Breast epithelium (tissue), 4 donors: ENCODE measurements at regions not wholly inside any gene's neighbourhood (a gene's known extent, or its start where the extent isn't known, plus 50 kb on each side); places are given as distances from the start of the nearest gene placed in this dataset.

ENCODE experiments used
- DNase-seq, 2 donors: peaks; one replicate each; pipeline ENCODE4 v3.0.0-alpha.2; 2019; ENCODE audit warnings: low spot score in 2 of 2
- H3K27ac ChIP-seq, 2 donors: fragments of 200-600 bp; sonication (generic) in 1 of 2; one replicate each; pipeline ENCODE4 v1.5.1; 2016 to 2019; ENCODE audit warnings: mild to moderate bottlenecking in 1 of 2
- H3K27me3 ChIP-seq, 2 donors: fragments of 200-600 bp; sonication (generic) in 1 of 2; one replicate each; pipeline versions ENCODE4 v1.5.1 to v1.6.0; 2017 to 2019; ENCODE audit warnings: control low read depth in 1 of 2, mild to moderate bottlenecking in 1 of 2
- H3K36me3 ChIP-seq: fragments of 200-600 bp; one replicate; pipeline ENCODE4 v1.5.1; 2019
- H3K4me1 ChIP-seq, 2 donors: fragments of 200-600 bp; sonication (generic); one replicate each; pipeline ENCODE4 v1.5.1; 2016 to 2019; ENCODE audit warnings: control low read depth in 1 of 2
- H3K4me3 ChIP-seq, 3 donors: fragments of 200-600 bp; sonication (generic); 1 replicate in 2 of 3; 2 replicates in 1 of 3; pipeline ENCODE4 v1.5.1; 2016 to 2019; ENCODE audit warnings: mild to moderate bottlenecking in 3 of 3, moderate library complexity in 2 of 3
- H3K9me3 ChIP-seq, 2 donors: fragments of 200-600 bp; sonication (generic) in 1 of 2; one replicate each; pipeline ENCODE4 v1.5.1; 2016 to 2019; ENCODE audit warnings: control low read depth in 1 of 2
- POLR2A ChIP-seq: fragments of 450-650 bp; IDR thresholded peaks from one replicate; pipeline ENCODE4 v1.6.1; 2016; ENCODE audit warnings: antibody characterized with exemption, mild to moderate bottlenecking, moderate library complexity
- POLR2AphosphoS5 ChIP-seq, 3 donors: sonication (generic); formaldehyde crosslinking; IDR thresholded peaks; one replicate each; pipeline ENCODE4 v1.6.1; 2017; ENCODE audit warnings: antibody characterized with exemption in 3 of 3
- intact Hi-C: fragments of 100-400 bp; cut with DNase I; formaldehyde crosslinking; loops from one replicate; pipeline ENCODE4 v1.15.1; 2023; ENCODE audit warnings: low total_unique reads
- TF ChIP-seq, protein P1 (sequence below), 3 donors: fragments of 450-650 bp; IDR thresholded peaks; one replicate each; pipeline ENCODE4 v1.5.1; 2016 to 2017; ENCODE audit warnings: antibody characterized with exemption in 3 of 3, mild to moderate bottlenecking in 3 of 3, moderate library complexity in 3 of 3

DNA sequence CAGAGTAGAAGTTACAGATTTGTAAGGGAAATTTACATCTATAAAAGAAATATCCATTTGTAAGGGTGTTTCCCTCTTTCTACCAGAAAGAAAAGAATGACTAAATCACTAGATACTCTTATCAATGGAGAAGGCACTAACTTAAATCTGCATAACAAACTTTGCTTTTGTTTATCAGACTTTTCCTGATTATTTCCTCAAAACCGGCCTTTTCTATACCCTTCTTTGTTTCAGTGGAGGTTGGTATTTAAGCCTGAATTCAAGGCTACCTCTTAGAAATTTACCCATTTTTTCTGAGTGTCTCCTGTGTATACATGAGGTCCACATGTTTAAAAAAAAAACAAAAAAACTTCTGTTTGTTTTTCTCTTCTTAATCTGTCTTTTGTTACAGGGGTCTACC is 80.4 kb upstream of the GRPR start:
- Histone ChIP-seq H3K4me1 (no peaks in the 10 kb centered on the region), H3K27me3 (peaks cover 0 to 8% of the 10 kb centered on the region in 2 donors), H3K4me3 (no peak overlapping the region), H3K36me3 (no peaks in the 10 kb centered on the region), H3K9me3 (no peaks in the 10 kb centered on the region), H3K27ac (no peak overlapping the region)
- TF ChIP-seq, protein P1, sequence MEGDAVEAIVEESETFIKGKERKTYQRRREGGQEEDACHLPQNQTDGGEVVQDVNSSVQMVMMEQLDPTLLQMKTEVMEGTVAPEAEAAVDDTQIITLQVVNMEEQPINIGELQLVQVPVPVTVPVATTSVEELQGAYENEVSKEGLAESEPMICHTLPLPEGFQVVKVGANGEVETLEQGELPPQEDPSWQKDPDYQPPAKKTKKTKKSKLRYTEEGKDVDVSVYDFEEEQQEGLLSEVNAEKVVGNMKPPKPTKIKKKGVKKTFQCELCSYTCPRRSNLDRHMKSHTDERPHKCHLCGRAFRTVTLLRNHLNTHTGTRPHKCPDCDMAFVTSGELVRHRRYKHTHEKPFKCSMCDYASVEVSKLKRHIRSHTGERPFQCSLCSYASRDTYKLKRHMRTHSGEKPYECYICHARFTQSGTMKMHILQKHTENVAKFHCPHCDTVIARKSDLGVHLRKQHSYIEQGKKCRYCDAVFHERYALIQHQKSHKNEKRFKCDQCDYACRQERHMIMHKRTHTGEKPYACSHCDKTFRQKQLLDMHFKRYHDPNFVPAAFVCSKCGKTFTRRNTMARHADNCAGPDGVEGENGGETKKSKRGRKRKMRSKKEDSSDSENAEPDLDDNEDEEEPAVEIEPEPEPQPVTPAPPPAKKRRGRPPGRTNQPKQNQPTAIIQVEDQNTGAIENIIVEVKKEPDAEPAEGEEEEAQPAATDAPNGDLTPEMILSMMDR (IDR thresholded peaks at IDR 0.05), result no peak
- TF ChIP-seq POLR2AphosphoS5 (IDR thresholded peaks at IDR 0.05) (no peak), POLR2A (no peak)
- DNase-seq, result no peak
- intact Hi-C loops, result no loop called here

DNA sequence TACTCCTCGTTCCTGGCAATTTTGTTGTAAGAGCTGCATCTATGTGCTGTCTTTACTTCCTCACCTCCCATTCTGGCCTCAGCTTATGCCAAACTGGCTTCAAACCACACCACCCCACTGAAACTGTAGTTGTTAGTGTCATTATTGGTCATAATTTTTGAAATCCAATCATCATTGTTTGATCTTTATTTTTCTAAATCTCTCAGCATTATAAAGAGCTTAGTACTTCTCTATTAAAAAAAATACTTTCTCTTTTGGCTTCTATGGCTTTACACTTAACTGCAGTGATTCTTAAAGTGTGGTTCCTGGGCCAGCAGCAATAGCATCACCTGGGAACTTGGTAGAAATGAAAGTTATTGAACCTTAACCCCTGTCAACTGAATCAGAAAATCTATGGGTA is 83.5 kb upstream of the GRPR start:
- no peak for DNase-seq
- Histone ChIP-seq H3K4me1 (no peaks in the 10 kb centered on the region), H3K27ac (no peak overlapping the region), H3K27me3 (peaks cover 0 to 17% of the 10 kb centered on the region in 2 donors), H3K9me3 (peaks cover 0 to 6% of the 10 kb centered on the region in 2 donors), H3K4me3 (no peak overlapping the region), H3K36me3 (no peaks in the 10 kb centered on the region)
- intact Hi-C loops, result no loop called here
- TF ChIP-seq POLR2A, result no peak
- TF ChIP-seq, protein P1 (IDR thresholded peaks at IDR 0.05), result no peak
- no peak for TF ChIP-seq POLR2AphosphoS5 (IDR thresholded peaks at IDR 0.05)

- H3K36me3 ChIP-seq, result no peaks in the 10 kb centered on the region
- H3K9me3 ChIP-seq, result peaks cover 0 to 6% of the 10 kb centered on the region in 2 donors
- no peak overlapping the region for H3K4me3 ChIP-seq
- no peaks in the 10 kb centered on the region for H3K4me1 ChIP-seq
- peaks cover 0 to 17% of the 10 kb centered on the region in 2 donors for H3K27me3 ChIP-seq
- no peak for TF ChIP-seq POLR2A
- no peak for TF ChIP-seq POLR2AphosphoS5 (IDR thresholded peaks at IDR 0.05)
- TF ChIP-seq, protein P1 (IDR thresholded peaks at IDR 0.05), result no peak
- no peak overlapping the region for H3K27ac ChIP-seq
- no peak for DNase-seq
- intact Hi-C loops, result no loop called here
Observed at GRCh38 chrX:16039363-16039762, 84.0 kb upstream of the GRPR start.

DNA sequence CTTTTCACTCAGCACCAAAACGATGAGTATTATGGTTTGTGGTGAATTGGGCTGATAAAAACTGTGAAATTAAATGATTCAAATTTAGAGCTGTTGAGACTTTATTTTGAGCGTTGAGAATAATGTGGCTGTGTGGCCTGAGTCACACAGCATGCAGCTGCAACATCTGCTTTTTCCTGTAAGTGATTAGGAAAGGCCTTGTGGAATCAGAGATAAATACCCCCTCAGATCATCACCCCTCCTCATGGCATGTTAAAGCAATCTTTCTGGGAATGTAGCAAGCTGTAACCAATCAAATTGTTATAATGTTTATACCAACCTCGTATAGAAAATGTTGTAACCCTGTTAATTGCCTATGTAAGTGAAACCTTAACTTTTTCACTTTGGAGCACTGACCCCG is 90.0 kb upstream of the GRPR start:
- no peak for TF ChIP-seq POLR2AphosphoS5 (IDR thresholded peaks at IDR 0.05)
- TF ChIP-seq POLR2A, result no peak
- TF ChIP-seq, protein P1 (IDR thresholded peaks at IDR 0.05), result no peak
- Histone ChIP-seq H3K27ac (no peak overlapping the region), H3K36me3 (no peaks in the 10 kb centered on the region), H3K4me3 (no peak overlapping the region), H3K27me3 (peaks cover 0 to 30% of the 10 kb centered on the region in 2 donors), H3K4me1 (no peaks in the 10 kb centered on the region), H3K9me3 (peaks cover 0 to 6% of the 10 kb centered on the region in 2 donors)
- no peak for DNase-seq
- intact Hi-C loops, result no loop called here

- intact Hi-C loops, result no loop called here
- no peak overlapping the region for H3K27ac ChIP-seq
- no peak for TF ChIP-seq POLR2AphosphoS5 (IDR thresholded peaks at IDR 0.05)
- TF ChIP-seq, protein P1 (IDR thresholded peaks at IDR 0.05), result no peak
- TF ChIP-seq POLR2A, result no peak
- no peaks in the 10 kb centered on the region for H3K4me1 ChIP-seq
- no peak for DNase-seq
- H3K9me3 ChIP-seq, result no peaks in the 10 kb centered on the region
- peaks cover 0 to 33% of the 10 kb centered on the region in 2 donors for H3K27me3 ChIP-seq
- no peak overlapping the region for H3K4me3 ChIP-seq
- no peaks in the 10 kb centered on the region for H3K36me3 ChIP-seq
Observed at GRCh38 chrX:16028576-16028975, 94.8 kb upstream of the GRPR start.
